GDM1 (cell line): ENCODE measurements at regions not wholly inside any gene's neighbourhood (a gene's known extent, or its start where the extent isn't known, plus 50 kb on each side); places are given as distances from the start of the nearest gene placed in this dataset.

ENCODE experiments used
- DNase-seq: peaks from one replicate; lab custom pipeline; 2025; lab: John Stamatoyannopoulos, UW

- no peak for DNase-seq
Measured at GRCh38 chr17:74146196-74146595, 57.3 kb upstream of the RPL38 start.

GRCh38 chr17:74147056-74147835, 56.2 kb upstream of the RPL38 start:
- no peak for DNase-seq

DNA sequence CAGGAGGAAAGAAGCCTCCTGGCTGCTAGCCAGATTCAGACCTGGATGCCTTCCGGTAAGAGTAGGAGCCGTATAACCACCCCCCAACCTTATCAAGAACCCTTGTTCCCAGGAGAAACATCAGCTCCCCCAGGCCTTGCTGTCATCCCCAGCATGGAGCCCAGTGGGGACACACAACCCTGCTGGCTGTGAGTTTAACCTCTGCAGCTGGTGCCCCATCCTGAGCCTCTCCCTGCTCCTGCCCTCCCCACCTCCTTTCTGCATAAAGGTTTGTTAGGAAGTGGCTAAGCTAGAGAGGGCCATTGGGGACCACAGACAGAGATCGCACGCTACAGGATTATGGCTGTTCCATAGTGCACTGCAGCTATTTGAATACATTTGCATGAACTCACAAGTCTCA, 55.5 kb upstream of the RPL38 start:
- no peak for DNase-seq

DNA sequence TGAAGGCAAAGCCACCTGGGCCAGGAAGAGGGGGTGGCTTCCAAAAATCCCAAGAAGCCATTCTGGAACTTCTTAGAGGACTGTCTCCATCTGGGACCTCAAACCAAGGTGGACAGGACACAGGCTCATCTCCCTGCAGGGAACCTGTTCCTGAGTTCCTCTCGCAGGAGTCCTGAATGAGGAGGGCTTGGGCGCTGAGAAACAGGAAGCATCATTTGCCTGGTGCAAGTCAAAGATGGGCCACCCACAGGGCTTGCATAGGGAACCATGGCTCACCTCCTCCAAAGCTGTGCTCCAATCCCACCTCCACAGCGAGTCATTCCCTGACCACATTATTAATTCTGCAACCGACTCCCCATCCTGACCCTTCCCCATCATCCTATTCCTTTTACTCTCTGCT, 55.0 kb upstream of the RPL38 start:
- no peak for DNase-seq

DNA sequence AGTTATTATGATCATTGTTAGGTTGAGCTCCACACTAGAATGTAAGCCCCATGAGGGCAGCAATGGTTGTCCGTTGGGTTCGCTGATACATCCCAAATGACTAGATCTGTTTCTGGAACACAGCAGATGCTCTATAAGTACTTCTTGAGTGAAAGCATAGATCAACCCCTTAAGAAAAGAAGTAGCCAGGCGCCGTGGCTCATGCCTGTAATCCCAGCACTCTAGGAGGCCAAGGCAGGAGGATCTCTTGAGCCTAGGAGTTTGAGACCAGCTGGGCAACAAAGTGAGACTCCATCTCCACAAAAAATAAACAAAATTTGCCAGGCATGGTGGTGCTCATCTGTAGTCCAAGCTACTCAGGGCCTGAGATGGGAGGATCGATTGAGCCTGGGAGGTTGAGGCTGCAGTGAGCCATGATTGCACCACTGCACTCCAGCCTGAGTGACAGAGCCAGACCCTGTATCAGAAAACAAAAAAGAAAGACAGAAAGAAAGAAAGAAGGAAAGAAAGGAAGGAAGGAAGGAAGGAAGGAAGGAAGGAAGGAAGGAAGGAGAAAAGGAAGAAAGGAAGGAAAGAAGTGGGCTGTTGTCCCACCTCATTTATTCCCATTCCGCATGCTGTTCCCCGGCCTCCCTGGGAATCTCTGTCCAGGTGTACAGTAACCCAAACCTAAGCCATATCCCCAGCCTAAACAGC, 54.4 kb upstream of the RPL38 start:
- no peak for DNase-seq

DNA sequence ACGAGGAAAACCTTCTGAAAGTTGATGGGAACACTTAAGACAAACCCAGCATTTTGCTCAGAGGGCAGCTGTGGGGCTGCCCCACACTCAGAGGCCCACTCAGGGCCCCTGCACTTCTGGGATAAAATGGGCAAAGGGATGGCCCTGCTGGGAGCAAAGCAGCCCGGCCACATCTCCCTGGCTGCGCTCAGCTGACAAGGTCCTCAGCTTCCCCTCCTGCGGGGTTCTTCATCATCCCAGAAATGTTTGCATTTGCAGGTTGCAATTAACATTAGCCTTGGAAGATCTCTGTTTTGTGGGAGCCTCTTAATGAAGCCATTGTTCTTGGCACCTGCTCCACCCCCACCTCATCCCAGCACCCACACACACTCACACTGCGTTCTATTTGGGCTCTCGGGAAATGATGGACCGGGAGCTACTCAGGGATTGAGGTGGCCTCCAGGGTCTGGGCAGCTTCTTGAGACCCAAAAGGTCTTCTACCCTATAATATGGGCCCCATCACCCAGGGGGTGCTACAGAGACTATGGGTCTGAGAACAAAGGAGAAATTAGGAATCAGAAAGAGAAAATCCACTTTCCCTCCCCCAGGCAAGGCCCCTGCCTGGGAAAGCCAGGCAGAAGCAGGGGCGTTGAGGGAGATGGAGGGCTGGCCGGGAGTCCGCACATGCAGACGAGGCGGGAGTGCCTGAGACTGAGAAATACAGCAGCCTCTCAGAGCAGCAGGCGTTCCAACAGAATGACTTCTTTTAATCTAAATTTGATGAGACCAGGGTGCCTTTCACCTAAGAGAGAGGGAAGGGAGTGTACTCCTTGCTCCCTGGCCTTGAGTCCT, 53.7 kb upstream of the RPL38 start:
- no peak for DNase-seq

DNA sequence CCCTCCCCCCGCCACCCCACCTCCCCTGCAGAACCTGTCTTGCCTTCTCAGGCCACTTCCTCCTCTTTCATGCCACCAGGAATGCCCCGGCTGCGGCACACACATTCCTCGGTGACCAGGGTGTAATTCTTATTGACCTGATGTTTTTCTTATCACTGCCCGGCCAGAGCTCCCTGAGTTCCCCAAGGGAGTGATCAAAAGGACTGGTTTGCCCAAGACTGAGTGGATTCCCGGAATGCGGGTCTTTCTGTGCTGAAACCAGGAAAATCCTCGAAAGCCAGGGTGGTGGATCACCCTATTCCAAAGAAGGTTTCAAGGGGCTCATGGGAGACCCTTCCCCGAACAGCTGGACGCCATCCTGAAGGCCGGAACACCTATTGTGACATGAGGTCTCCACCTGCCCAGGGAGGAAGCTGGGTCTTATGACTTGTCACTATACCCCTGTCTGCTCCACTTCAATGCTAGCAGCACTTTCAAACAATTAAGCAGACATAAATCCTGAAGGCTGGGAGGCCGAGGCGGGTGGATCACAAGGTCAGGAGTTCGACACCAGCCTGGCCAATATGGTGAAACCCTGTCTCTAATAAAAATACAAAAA, 53.0 kb upstream of the RPL38 start:
- DNase-seq, result no peak

DNA sequence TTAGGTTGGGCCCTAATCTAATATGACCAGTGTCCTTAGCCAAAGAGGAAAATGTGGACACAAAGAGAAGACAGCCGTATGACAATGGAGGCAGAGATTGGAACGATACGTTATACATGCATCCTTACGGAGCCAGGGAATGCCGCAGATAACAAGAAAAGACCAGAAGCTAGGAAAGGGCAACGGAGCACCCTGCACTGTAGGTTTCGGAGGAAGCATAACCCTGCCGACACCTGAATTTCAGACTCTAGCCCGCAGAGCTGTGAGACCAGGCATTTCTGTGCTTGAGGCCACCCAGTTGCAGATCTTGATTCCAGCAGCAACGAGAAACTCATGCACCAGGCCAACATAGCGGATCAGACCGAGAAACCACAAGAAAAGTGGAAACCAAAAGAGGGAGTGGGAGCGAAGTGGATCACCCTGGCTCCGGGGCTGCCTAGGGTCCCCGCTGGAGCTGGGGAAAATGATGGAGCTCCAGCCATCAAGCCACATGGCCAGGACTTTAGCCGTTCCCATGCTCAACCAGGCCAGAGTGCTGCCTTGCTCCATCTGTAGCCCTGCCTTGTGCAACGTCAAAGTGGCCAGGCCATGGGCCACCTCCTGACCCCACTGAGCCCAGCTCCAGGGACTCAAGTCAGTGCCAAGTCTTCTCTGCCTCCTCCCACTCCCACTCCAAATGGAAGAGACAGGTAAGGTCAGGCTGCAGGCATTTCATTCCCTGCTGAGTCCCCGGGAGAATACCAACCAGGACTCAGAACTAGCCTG, 51.7 kb upstream of the RPL38 start:
- DNase-seq, result no peak

DNA sequence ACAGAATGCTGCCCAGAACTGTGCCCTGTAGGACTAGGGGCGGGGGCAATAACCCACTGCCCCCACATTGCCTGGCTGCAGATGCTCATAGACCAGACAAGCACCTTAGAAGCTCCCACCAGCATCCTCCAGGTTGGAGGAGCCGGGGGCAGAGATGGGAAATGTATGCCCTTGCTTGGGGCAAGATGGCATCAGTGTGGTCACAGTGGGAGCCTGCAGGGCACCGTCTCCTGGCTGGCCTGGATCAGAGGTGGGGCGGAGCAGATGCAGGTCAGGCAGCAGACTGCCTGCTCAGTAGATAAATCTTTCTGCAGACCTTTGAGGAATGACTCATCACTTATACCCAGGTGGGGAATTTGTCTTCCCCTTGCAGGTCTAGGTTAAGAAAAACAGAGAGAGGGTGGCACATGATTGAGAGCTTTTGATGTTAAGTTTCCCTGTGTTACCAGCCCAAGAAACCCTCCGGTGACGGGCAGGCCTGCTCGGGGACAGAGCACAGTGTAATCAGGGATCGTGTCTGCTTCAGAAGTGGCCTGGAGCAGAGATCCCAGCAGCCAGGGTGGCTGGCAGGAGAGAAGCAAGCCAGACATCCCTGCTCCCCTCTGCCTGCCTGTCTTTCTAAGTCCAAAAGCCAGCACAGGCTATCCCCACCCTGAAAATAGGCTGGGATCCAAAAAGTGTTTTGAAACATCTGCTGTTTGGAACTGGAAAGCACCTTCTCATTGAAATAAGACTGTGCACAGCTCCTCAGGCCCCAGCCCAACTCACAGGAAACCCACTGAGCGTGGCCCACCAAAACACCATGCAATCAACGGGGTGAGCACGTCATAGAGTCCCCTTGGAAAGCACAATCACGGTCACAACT, 50.7 kb upstream of the RPL38 start:
- DNase-seq, result no peak

GRCh38 chr17:74153456-74153810, 50.0 kb upstream of the RPL38 start:
- DNase-seq, result no peak
